GM23248 (cell line): ENCODE measurements at regions not wholly inside any gene's neighbourhood (a gene's known extent, or its start where the extent isn't known, plus 50 kb on each side); places are given as distances from the start of the nearest gene placed in this dataset.

ENCODE experiments used
- DNase-seq: peaks from one replicate; pipeline ENCODE4 v3.0.0-alpha.2; 2015
- H2AFZ ChIP-seq: fragments of 200-600 bp; sonication (generic); 2 replicates; pipeline ENCODE4 v1.6.1; 2016; ENCODE audit warnings: antibody characterized with exemption
- H3F3A ChIP-seq: fragments of 200-600 bp; sonication (generic); 2 replicates; pipeline ENCODE4 v1.6.1; 2016; ENCODE audit warnings: mild to moderate bottlenecking, antibody characterized with exemption, mixed run types; ENCODE audit not compliant: insufficient read depth
- H3K27ac ChIP-seq: fragments of 200-600 bp; sonication (generic); 2 replicates; pipeline ENCODE4 v1.5.1; 2016; ENCODE audit warnings: mild to moderate bottlenecking
- H3K27me3 ChIP-seq: fragments of 200-600 bp; sonication (generic); replicated peaks from 2 replicates; pipeline ENCODE4 v1.6.1; 2016; ENCODE audit warnings: mild to moderate bottlenecking; ENCODE audit not compliant: insufficient read depth
- H3K36me3 ChIP-seq: fragments of 200-600 bp; sonication (generic); 2 replicates; pipeline ENCODE4 v1.6.1; 2016; ENCODE audit warnings: low read depth, mild to moderate bottlenecking
- H3K4me1 ChIP-seq: fragments of 200-600 bp; sonication (generic); 2 replicates; pipeline ENCODE4 v1.6.1; 2016; ENCODE audit warnings: mild to moderate bottlenecking; ENCODE audit not compliant: insufficient read depth
- H3K4me2 ChIP-seq: fragments of 200-600 bp; sonication (generic); one replicate; pipeline ENCODE4 v1.6.1; 2016; ENCODE audit warnings: mild to moderate bottlenecking; ENCODE audit not compliant: unreplicated experiment
- H3K4me3 ChIP-seq: fragments of 200-600 bp; sonication (generic); 2 replicates; pipeline ENCODE4 v1.5.1; 2016; ENCODE audit warnings: mild to moderate bottlenecking
- H3K79me2 ChIP-seq: fragments of 200-600 bp; sonication (generic); 2 replicates; pipeline ENCODE4 v1.6.1; 2016; ENCODE audit warnings: mild to moderate bottlenecking; ENCODE audit not compliant: insufficient read depth
- H3K9ac ChIP-seq: fragments of 200-600 bp; sonication (generic); 2 replicates; pipeline ENCODE4 v1.6.1; 2016; ENCODE audit warnings: mild to moderate bottlenecking
- H3K9me2 ChIP-seq: fragments of 200-600 bp; sonication (generic); 2 replicates; pipeline ENCODE4 v1.6.1; 2016; ENCODE audit warnings: mixed run types, mild to moderate bottlenecking, moderate library complexity; ENCODE audit not compliant: insufficient read depth
- H3K9me3 ChIP-seq: fragments of 200-600 bp; sonication (generic); one replicate; pipeline ENCODE4 v1.6.1; 2017; ENCODE audit warnings: low read depth
- H4K20me1 ChIP-seq: fragments of 200-600 bp; sonication (generic); 2 replicates; pipeline ENCODE4 v1.6.0; 2016; ENCODE audit not compliant: insufficient read depth
- EZH2 ChIP-seq: fragments of 200-600 bp; sonication (generic); IDR thresholded peaks from 2 replicates; pipeline ENCODE4 v1.6.1; 2018; ENCODE audit warnings: antibody characterized with exemption, mild to moderate bottlenecking; ENCODE audit not compliant: insufficient read depth, poor library complexity, severe bottlenecking
- EZH2phosphoT487 ChIP-seq: fragments of 200-600 bp; sonication (generic); IDR thresholded peaks from 2 replicates; pipeline ENCODE4 v1.6.1; 2018; ENCODE audit warnings: antibody characterized with exemption, moderate library complexity, mild to moderate bottlenecking, low read depth; ENCODE audit not compliant: insufficient read depth
- WGBS, 2 experiments: methylation state at CpG; one replicate each; pipeline ENCODE4 v1.1.6; 2015 to 2017; ENCODE audit warnings: low lambda C conversion rate in 2 of 2, low coverage in 1 of 2; ENCODE audit errors: missing lambda C conversion rate in 2 of 2; 5-methylcytosine and 5-hydroxymethylcytosine counted together
- in situ Hi-C: fragments of 300-500 bp; cut with MboI; formaldehyde crosslinking; loops from 2 replicates; pipeline ENCODE4 v1.15.0; 2020

- no peak overlapping the region for H3K27ac ChIP-seq
- H4K20me1 ChIP-seq: no peaks in the 10 kb centered on the region
- 93 to 95% methylated on average over 5 of the region's 5 CpGs for WGBS, 2 experiments
- in situ Hi-C loops: no loop called here
- no peak overlapping the region for H2AFZ ChIP-seq
- H3K79me2 ChIP-seq: no peaks in the 10 kb centered on the region
- H3K4me2 ChIP-seq: no peak overlapping the region
- H3K36me3 ChIP-seq: no peaks in the 10 kb centered on the region
- H3F3A ChIP-seq: no peaks in the 10 kb centered on the region
- H3K27me3 ChIP-seq: no peaks in the 10 kb centered on the region
- H3K9ac ChIP-seq: no peak overlapping the region
- no peaks in the 10 kb centered on the region for H3K9me2 ChIP-seq
- no peaks in the 10 kb centered on the region for H3K4me1 ChIP-seq
- no peaks in the 10 kb centered on the region for H3K9me3 ChIP-seq
- H3K4me3 ChIP-seq: no peak overlapping the region
- no peak for DNase-seq
- TF ChIP-seq EZH2 (no peak), EZH2phosphoT487 (no peak)
Observed at GRCh38 chr1:235025422-235025984, 103.1 kb downstream of the TOMM20 start.

- Histone ChIP-seq H3K9ac (no peak overlapping the region), H3K27me3 (no peaks in the 10 kb centered on the region), H2AFZ (no peak overlapping the region), H3K4me2 (no peak overlapping the region), H3K4me1 (no peaks in the 10 kb centered on the region), H3K27ac (no peak overlapping the region), H3K4me3 (no peak overlapping the region), H3F3A (peaks cover 2% of the 10 kb centered on the region; the same call in 1 of the 2 replicates), H3K36me3 (no peaks in the 10 kb centered on the region), H3K9me3 (no peaks in the 10 kb centered on the region), H4K20me1 (no peaks in the 10 kb centered on the region), H3K79me2 (no peaks in the 10 kb centered on the region), H3K9me2 (no peaks in the 10 kb centered on the region)
- 90 to 93% methylated on average over 7 of the region's 7 CpGs for WGBS, 2 experiments
- no peak for DNase-seq
- in situ Hi-C loops: no loop called here
- TF ChIP-seq EZH2phosphoT487 (no peak), EZH2 (no peak)
Observed at GRCh38 chr1:235024711-235025421, 103.8 kb downstream of the TOMM20 start.

GRCh38 chr1:235023711-235024439 lies 104.8 kb downstream of the TOMM20 start:
- TF ChIP-seq EZH2 (no peak), EZH2phosphoT487 (no peak)
- Histone ChIP-seq H2AFZ (no peak overlapping the region), H3K4me1 (peaks cover 8% of the 10 kb centered on the region; the same call in 1 of the 2 replicates), H4K20me1 (no peaks in the 10 kb centered on the region), H3F3A (peaks cover 12% of the 10 kb centered on the region), H3K9me2 (no peaks in the 10 kb centered on the region), H3K9ac (no peak overlapping the region), H3K27ac (no peak overlapping the region), H3K4me3 (no peak overlapping the region), H3K4me2 (no peak overlapping the region), H3K36me3 (no peaks in the 10 kb centered on the region), H3K79me2 (no peaks in the 10 kb centered on the region), H3K9me3 (no peaks in the 10 kb centered on the region), H3K27me3 (no peaks in the 10 kb centered on the region)
- no peak for DNase-seq
- in situ Hi-C loops: no loop called here
- 92 to 95% methylated on average over 10 of the region's 10 CpGs for WGBS, 2 experiments

- Histone ChIP-seq H3F3A (peaks cover 18% of the 10 kb centered on the region), H3K9ac (no peak overlapping the region), H3K27ac (no peak overlapping the region), H3K27me3 (no peaks in the 10 kb centered on the region), H3K36me3 (no peaks in the 10 kb centered on the region), H4K20me1 (no peaks in the 10 kb centered on the region), H3K4me2 (no peak overlapping the region), H3K79me2 (no peaks in the 10 kb centered on the region), H2AFZ (no peak overlapping the region), H3K9me2 (no peaks in the 10 kb centered on the region), H3K4me3 (no peak overlapping the region), H3K4me1 (peaks cover 13% of the 10 kb centered on the region; the same call in 1 of the 2 replicates), H3K9me3 (no peaks in the 10 kb centered on the region)
- TF ChIP-seq EZH2phosphoT487 (no peak), EZH2 (no peak)
- in situ Hi-C loops: no loop called here
- 89 to 92% methylated on average over 13 of the region's 13 CpGs for WGBS, 2 experiments
- no peak for DNase-seq
Observed at GRCh38 chr1:235022981-235023710, 105.5 kb downstream of the TOMM20 start.
